HepG2 (cell line): ENCODE measurements at regions not wholly inside any gene's neighbourhood (a gene's known extent, or its start where the extent isn't known, plus 50 kb on each side); places are given as distances from the start of the nearest gene placed in this dataset.

Experiments used
- ATAC-seq: fragments of 200-7000 bp; cut with Tn5 transposase; 3 replicates; pipeline ENCODE4 v1.9.1; 2020; ENCODE audit warnings: mild to moderate bottlenecking, moderate library complexity
- BruUV-seq: library from RNA; stranded (reverse); fragments of 400-500 nt; replicated peaks from 2 replicates; lab custom pipeline; 2021; lab: Mats Ljungman, UMichigan
- CTCF ChIA-PET: fragments of 300-600 bp; formaldehyde crosslinking; extraction: SDS; loops from one replicate; lab custom pipeline; 2021; ENCODE audit warnings: low total read pairs, inconsistent platforms, low intra/inter-chr PET ratio; lab: Yijun Ruan, JAX
- POLR2A ChIA-PET: fragments of 350-600 bp; sonication (Branson Sonifier 250); formaldehyde crosslinking; loops from one replicate; lab custom pipeline; 2020; ENCODE audit warnings: antibody characterized with exemption, inconsistent platforms; lab: Yijun Ruan, JAX
- DNase-seq: peaks from one replicate; pipeline ENCODE4 v3.0.0-alpha.2; 2015; ENCODE audit warnings: low spot score
- FAIRE-seq: peaks from 3 replicates; lab custom pipeline; 2011; peaks lifted over from hg19 to GRCh38; lab: Jason Lieb, UNC
- H2AFZ ChIP-seq: one replicate; pipeline ENCODE4 v1.6.1; 2011; ENCODE audit warnings: low read length, inconsistent platforms
- H3K27ac ChIP-seq: fragments of 300-600 bp; 3 replicates; pipeline ENCODE4 v1.8.0; 2011; ENCODE audit warnings: mixed run types, mild to moderate bottlenecking, mixed read lengths, low read length, inconsistent platforms; ENCODE audit not compliant: insufficient read depth; ENCODE audit errors: extremely low read length
- H3K27me3 ChIP-seq, 2 experiments: fragments of 200-600 bp in 1 of 2; 2 replicates in 1 of 2; 3 replicates in 1 of 2; pipeline versions ENCODE4 v1.6.0 to v1.8.0; 2011; ENCODE audit warnings: low read length in 2 of 2, mild to moderate bottlenecking in 2 of 2, moderate library complexity in 2 of 2, inconsistent platforms in 1 of 2; ENCODE audit not compliant: insufficient read depth in 2 of 2, control insufficient read depth in 1 of 2
- H3K36me3 ChIP-seq, 2 experiments: fragments of 200-600 bp in 1 of 2; replicated peaks in 1 of 2; 2 replicates in 1 of 2; 3 replicates in 1 of 2; pipeline versions ENCODE4 v1.5.1 to v1.8.0; 2011; ENCODE audit warnings: low read length in 2 of 2, inconsistent platforms in 1 of 2; ENCODE audit not compliant: insufficient read depth in 2 of 2, control insufficient read depth in 1 of 2
- H3K4me1 ChIP-seq: 2 replicates; pipeline ENCODE4 v1.5.1; 2012; ENCODE audit warnings: low read length, inconsistent platforms; ENCODE audit not compliant: insufficient read depth
- H3K4me2 ChIP-seq: 2 replicates; pipeline ENCODE4 v1.6.0; 2011; ENCODE audit warnings: low read depth, low read length, inconsistent platforms
- H3K4me3 ChIP-seq, 3 experiments: fragments of 200-600 bp in 1 of 3; sonication (generic), shearing (Covaris generic) in 1 of 3; replicated peaks in 1 of 3; 2 replicates each; pipeline ENCODE4 v1.5.1; 2011 to 2016; ENCODE audit warnings: low read length in 3 of 3, inconsistent platforms in 2 of 3, low read depth in 2 of 3, mild to moderate bottlenecking in 2 of 3, control low read depth in 1 of 3, mixed read lengths in 1 of 3; ENCODE audit not compliant: insufficient read depth in 1 of 3
- H3K79me2 ChIP-seq: one replicate; pipeline ENCODE4 v1.6.1; 2011; ENCODE audit warnings: low read length, inconsistent platforms; ENCODE audit not compliant: insufficient read depth
- H3K9ac ChIP-seq: 2 replicates; pipeline ENCODE4 v1.6.0; 2011; ENCODE audit warnings: mild to moderate bottlenecking, low read depth, low read length, inconsistent platforms; ENCODE audit not compliant: insufficient read depth
- H3K9me3 ChIP-seq: 2 replicates; pipeline ENCODE4 v1.5.1; 2012; ENCODE audit warnings: mild to moderate bottlenecking, low read length
- H4K20me1 ChIP-seq: 2 replicates; pipeline ENCODE4 v1.6.0; 2011; ENCODE audit warnings: inconsistent platforms, mild to moderate bottlenecking, low read length, moderate library complexity; ENCODE audit not compliant: insufficient read depth
- LCORL ChIP-seq, 2 experiments: fragments of 450-650 bp in 1 of 2; sonication (generic) in 1 of 2; formaldehyde crosslinking in 1 of 2; IDR thresholded peaks; 2 replicates each; pipeline versions ENCODE4 v1.5.0 to v1.6.1; 2017 to 2020; ENCODE audit warnings: antibody characterized with exemption in 1 of 2, missing genetic modification reagents in 1 of 2
- REL ChIP-seq: sonication (generic); formaldehyde crosslinking; conservative IDR thresholded peaks from 2 replicates; pipeline ENCODE4 v1.8.0; 2022; ENCODE audit warnings: mild to moderate bottlenecking, missing genetic modification reagents, moderate library complexity
- SNRNP70 ChIP-seq: fragments of 200-400 bp; formaldehyde crosslinking; IDR thresholded peaks from 2 replicates; pipeline ENCODE4 v1.6.1; 2017; ENCODE audit warnings: mild to moderate bottlenecking, low read depth, low read length, moderate library complexity
- WGBS: methylation state at CpG from one replicate; pipeline ENCODE4 v1.1.6; 2017; ENCODE audit warnings: low lambda C conversion rate; 5-methylcytosine and 5-hydroxymethylcytosine counted together
- in situ Hi-C: cut with HindIII; loops from 2 replicates; pipeline ENCODE4 v1.10.0; 2017; ENCODE audit warnings: low pct_unique_long_range_greater_than_20kb; ENCODE audit not compliant: extremely low pct_ligation_motif_present
- intact Hi-C: fragments of 100-400 bp; cut with micrococcal nuclease; formaldehyde crosslinking; loops from one replicate; pipeline ENCODE4 v1.10.0; 2022; ENCODE audit not compliant: unreplicated experiment
- TF ChIP-seq, protein P1 (sequence below): sonication (generic); formaldehyde crosslinking; IDR thresholded peaks from 2 replicates; pipeline ENCODE4 v1.4.0; 2020; ENCODE audit warnings: missing genetic modification reagents, borderline replicate concordance
- TF ChIP-seq, protein P2 (sequence below): sonication (generic); formaldehyde crosslinking; IDR thresholded peaks from 2 replicates; pipeline ENCODE4 v1.4.0; 2020; ENCODE audit warnings: missing genetic modification reagents, borderline replicate concordance

DNA sequence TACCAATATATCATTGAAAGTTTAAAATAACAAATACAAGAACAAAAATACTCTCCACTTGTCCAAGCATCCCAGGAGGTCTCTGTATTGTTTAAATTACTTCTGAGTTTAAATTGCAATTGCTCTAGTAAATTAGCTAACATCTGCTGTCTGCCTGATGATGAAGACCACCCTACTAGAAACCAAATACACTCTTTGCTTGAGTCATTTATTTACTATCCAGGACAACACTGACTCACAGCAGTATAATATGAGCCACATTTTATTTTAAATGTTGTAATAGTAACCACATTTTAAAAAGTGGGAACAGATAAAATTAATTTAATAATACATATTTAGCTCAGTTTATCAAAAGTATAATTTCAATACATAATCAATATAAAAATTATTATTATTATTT, 62.9 kb upstream of the EEA1 start (continued):
- TF ChIP-seq, protein P1, sequence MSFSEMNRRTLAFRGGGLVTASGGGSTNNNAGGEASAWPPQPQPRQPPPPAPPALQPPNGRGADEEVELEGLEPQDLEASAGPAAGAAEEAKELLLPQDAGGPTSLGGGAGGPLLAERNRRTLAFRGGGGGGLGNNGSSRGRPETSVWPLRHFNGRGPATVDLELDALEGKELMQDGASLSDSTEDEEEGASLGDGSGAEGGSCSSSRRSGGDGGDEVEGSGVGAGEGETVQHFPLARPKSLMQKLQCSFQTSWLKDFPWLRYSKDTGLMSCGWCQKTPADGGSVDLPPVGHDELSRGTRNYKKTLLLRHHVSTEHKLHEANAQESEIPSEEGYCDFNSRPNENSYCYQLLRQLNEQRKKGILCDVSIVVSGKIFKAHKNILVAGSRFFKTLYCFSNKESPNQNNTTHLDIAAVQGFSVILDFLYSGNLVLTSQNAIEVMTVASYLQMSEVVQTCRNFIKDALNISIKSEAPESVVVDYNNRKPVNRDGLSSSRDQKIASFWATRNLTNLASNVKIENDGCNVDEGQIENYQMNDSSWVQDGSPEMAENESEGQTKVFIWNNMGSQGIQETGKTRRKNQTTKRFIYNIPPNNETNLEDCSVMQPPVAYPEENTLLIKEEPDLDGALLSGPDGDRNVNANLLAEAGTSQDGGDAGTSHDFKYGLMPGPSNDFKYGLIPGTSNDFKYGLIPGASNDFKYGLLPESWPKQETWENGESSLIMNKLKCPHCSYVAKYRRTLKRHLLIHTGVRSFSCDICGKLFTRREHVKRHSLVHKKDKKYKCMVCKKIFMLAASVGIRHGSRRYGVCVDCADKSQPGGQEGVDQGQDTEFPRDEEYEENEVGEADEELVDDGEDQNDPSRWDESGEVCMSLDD (CRISPR knock-in tag), result no peak
- TF ChIP-seq, all 625 proteins: peak for 0

DNA sequence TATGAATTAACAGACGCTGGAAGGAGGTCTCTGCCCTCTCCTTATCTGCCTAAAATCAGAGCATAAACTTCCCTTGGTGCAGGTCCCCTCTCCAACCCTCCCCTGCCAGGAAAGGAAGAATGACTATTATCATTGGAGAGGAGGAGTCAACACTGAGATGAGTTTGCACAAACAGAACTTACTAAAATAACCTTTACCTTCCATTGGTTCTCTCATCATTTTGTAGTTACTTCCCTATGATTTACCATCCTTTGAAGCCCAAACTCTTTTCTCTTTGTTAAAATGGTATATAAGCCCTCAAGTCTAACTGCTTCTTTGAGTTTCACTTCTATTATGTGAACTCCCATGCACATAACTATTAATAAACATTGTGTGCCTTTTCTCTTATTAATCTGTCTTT, 64.2 kb upstream of the EEA1 start:
- FAIRE-seq (no peak), DNase-seq (no peak), ATAC-seq (no peak)
- Histone ChIP-seq H3K36me3 (no peaks in the 10 kb centered on the region), H4K20me1 (no peaks in the 10 kb centered on the region), H3K9me3 (no peaks in the 10 kb centered on the region), H3K27me3 (no peaks in the 10 kb centered on the region), H3K9ac (no peak overlapping the region), H3K4me3 (no peak overlapping the region), H3K4me1 (peaks cover 27% of the 10 kb centered on the region), H3K27ac (no peak overlapping the region), H2AFZ (no peak overlapping the region), H3K79me2 (no peaks in the 10 kb centered on the region), H3K4me2 (no peak overlapping the region)
- intact Hi-C loops (no loop called here), in situ Hi-C loops (loop anchor here (10.0 kb wide), 1 partner anchor 412 kb away; no protein-coding TSS in a partner anchor)
- BruUV-seq, result no TSS peak
- 94% methylated on average over 1 of the region's 1 CpG for WGBS
- no peak for TF ChIP-seq SNRNP70
- POLR2A ChIA-PET, result no interaction called here
- CTCF ChIA-PET, result no interaction called here

DNA sequence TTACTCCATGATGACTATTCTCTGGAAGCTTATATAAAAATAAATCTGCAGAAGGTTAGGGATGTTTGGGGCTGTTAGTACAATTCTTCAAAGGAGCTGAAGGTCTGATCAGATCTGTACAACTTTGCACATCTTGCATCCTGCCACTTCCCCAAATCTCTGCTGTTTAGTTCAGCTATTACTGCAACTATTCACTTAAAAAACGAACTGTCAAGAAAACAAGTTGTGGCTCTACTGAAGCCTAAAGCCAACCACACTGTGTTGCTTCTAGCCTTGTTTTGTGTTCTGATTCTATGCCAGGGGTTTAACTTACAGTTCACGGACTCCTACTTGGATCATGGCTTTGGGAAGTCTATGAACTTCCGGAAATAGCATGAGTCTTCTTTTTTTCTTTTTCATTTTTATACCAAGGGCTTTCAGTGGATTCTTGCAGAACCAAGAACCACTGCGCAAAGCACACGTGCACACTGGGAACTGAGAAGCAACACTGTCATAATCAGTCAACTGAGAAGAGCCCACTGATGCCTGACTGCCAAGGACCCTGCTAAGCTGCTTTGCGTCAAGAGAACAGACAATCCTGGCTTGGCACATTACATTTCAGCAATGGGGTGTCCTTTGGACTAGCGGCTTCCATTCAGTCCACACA, 66.3 kb upstream of the EEA1 start:
- Histone ChIP-seq H3K9ac (no peak overlapping the region), H3K27ac (no peak overlapping the region), H3K36me3 (no peaks in the 10 kb centered on the region), H3K9me3 (no peaks in the 10 kb centered on the region), H3K79me2 (no peaks in the 10 kb centered on the region), H4K20me1 (no peaks in the 10 kb centered on the region), H3K27me3 (no peaks in the 10 kb centered on the region), H3K4me3 (no peak overlapping the region), H3K4me2 (no peak overlapping the region), H2AFZ (no peak overlapping the region), H3K4me1 (peaks cover 6% of the 10 kb centered on the region)
- in situ Hi-C loops, result loop anchor here (10.0 kb wide), 1 partner anchor 409 kb away; no protein-coding TSS in a partner anchor
- CTCF ChIA-PET, result no interaction called here
- 91% methylated on average over 7 of the region's 7 CpGs for WGBS
- ATAC-seq, result no peak
- intact Hi-C loops, result no loop called here
- no peak for FAIRE-seq
- no TSS peak for BruUV-seq
- DNase-seq, result no peak
- POLR2A ChIA-PET, result no interaction called here
- no peak for TF ChIP-seq REL (CRISPR knock-in tag)
- TF ChIP-seq, protein P2, sequence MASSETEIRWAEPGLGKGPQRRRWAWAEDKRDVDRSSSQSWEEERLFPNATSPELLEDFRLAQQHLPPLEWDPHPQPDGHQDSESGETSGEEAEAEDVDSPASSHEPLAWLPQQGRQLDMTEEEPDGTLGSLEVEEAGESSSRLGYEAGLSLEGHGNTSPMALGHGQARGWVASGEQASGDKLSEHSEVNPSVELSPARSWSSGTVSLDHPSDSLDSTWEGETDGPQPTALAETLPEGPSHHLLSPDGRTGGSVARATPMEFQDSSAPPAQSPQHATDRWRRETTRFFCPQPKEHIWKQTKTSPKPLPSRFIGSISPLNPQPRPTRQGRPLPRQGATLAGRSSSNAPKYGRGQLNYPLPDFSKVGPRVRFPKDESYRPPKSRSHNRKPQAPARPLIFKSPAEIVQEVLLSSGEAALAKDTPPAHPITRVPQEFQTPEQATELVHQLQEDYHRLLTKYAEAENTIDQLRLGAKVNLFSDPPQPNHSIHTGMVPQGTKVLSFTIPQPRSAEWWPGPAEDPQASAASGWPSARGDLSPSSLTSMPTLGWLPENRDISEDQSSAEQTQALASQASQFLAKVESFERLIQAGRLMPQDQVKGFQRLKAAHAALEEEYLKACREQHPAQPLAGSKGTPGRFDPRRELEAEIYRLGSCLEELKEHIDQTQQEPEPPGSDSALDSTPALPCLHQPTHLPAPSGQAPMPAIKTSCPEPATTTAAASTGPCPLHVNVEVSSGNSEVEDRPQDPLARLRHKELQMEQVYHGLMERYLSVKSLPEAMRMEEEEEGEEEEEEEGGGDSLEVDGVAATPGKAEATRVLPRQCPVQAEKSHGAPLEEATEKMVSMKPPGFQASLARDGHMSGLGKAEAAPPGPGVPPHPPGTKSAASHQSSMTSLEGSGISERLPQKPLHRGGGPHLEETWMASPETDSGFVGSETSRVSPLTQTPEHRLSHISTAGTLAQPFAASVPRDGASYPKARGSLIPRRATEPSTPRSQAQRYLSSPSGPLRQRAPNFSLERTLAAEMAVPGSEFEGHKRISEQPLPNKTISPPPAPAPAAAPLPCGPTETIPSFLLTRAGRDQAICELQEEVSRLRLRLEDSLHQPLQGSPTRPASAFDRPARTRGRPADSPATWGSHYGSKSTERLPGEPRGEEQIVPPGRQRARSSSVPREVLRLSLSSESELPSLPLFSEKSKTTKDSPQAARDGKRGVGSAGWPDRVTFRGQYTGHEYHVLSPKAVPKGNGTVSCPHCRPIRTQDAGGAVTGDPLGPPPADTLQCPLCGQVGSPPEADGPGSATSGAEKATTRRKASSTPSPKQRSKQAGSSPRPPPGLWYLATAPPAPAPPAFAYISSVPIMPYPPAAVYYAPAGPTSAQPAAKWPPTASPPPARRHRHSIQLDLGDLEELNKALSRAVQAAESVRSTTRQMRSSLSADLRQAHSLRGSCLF (CRISPR knock-in tag), result no peak
- TF ChIP-seq LCORL (IDR thresholded peaks at IDR 0.05), result no peak
- TF ChIP-seq LCORL (CRISPR knock-in tag; IDR thresholded peaks at IDR 0.05), result no peak
